SH-SY5Y (cell line): ENCODE measurements at regions not wholly inside any gene's neighbourhood (a gene's known extent, or its start where the extent isn't known, plus 50 kb on each side); places are given as distances from the start of the nearest gene placed in this dataset.

Source experiments
- GATA2 ChIP-seq: IDR thresholded peaks from 2 replicates; pipeline ENCODE4 v1.6.1; 2011; ENCODE audit warnings: mild to moderate bottlenecking, low read depth, low read length
- GATA3 ChIP-seq: IDR thresholded peaks from 2 replicates; pipeline ENCODE4 v1.6.1; 2011; ENCODE audit warnings: low read depth, mild to moderate bottlenecking, low read length, moderate library complexity

DNA sequence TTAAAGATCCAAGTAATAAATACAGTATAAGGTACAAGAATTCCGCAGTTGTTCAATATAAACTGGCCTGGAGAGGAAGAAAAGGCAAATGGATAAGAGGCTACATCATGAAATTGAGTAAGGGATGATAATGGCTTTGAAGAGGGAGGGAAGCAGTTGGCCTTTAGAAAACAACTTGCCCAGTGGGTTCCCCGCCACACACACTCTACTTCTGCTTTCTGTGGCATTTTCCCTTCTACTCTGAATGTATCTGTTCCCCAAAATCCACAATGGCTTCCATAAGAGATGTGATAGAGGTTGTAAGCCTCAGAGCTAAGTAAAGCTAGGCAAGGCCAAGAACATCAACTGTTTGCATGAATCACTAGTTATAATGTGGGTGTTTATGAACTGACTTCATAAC lies 221.3 kb downstream of the MBD2 start:
- no peak for TF ChIP-seq GATA2
- no peak for TF ChIP-seq GATA3
